ENCODE measurements at regions not wholly inside any gene's neighbourhood (a gene's known extent, or its start where the extent isn't known, plus 50 kb on each side); places are given as distances from the start of the nearest gene placed in this dataset.

GRCh38 chr16:85497622-85498314 is 115.4 kb upstream of the GSE1 start:
- no peak for TF ChIP-seq EP300 (IDR thresholded peaks at IDR 0.05)
- TF ChIP-seq, protein P1, sequence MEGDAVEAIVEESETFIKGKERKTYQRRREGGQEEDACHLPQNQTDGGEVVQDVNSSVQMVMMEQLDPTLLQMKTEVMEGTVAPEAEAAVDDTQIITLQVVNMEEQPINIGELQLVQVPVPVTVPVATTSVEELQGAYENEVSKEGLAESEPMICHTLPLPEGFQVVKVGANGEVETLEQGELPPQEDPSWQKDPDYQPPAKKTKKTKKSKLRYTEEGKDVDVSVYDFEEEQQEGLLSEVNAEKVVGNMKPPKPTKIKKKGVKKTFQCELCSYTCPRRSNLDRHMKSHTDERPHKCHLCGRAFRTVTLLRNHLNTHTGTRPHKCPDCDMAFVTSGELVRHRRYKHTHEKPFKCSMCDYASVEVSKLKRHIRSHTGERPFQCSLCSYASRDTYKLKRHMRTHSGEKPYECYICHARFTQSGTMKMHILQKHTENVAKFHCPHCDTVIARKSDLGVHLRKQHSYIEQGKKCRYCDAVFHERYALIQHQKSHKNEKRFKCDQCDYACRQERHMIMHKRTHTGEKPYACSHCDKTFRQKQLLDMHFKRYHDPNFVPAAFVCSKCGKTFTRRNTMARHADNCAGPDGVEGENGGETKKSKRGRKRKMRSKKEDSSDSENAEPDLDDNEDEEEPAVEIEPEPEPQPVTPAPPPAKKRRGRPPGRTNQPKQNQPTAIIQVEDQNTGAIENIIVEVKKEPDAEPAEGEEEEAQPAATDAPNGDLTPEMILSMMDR (IDR thresholded peaks at IDR 0.05) = no peak
- no peak for TF ChIP-seq POLR2A (IDR thresholded peaks at IDR 0.05)
- no peak for TF ChIP-seq POLR2AphosphoS5 (IDR thresholded peaks at IDR 0.05)

DNA sequence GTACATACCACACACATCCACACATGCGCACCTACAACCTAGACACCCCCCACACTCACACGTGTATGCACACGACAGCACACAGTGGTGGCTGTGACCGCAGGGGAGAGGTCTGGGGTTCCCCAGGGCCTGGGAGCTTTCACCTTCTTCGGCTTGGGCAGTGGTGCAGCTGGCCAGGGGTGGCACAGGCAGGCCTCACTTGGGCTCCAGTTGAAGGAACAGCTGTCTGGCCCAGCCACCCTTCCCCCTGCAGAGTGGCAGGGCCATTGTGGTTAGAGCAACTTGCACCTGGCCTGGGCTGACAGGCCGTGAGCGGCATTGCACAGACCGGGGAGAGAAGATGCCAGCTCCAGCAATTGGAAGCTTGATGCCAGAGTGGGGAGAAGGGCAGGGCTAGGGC is 114.5 kb upstream of the GSE1 start:
- no peaks in the 10 kb centered on the region for H3K36me3 ChIP-seq
- H3K9me3 ChIP-seq = no peaks in the 10 kb centered on the region
- H3K4me3 ChIP-seq = no peak overlapping the region
- H3K27ac ChIP-seq = no peak overlapping the region
- no peaks in the 10 kb centered on the region for H3K27me3 ChIP-seq
- 88% methylated on average over 7 of the region's 8 CpGs for WGBS
- TF ChIP-seq EP300 (IDR thresholded peaks at IDR 0.05) = no peak
- TF ChIP-seq POLR2AphosphoS5 (IDR thresholded peaks at IDR 0.05) = no peak
- TF ChIP-seq, protein P1 (IDR thresholded peaks at IDR 0.05) = no peak
- no peak for TF ChIP-seq POLR2A (IDR thresholded peaks at IDR 0.05)
- no peak for DNase-seq (ENCODE audit: low spot score in 2 of 2)
- H3K4me1 ChIP-seq = no peaks in the 10 kb centered on the region

More at GRCh38 chr16:85497622-85498314, 115.4 kb upstream of the GSE1 start:
- peaks cover 3% of the 10 kb centered on the region for H3K4me1 ChIP-seq
- H3K27ac ChIP-seq = no peak overlapping the region
- H3K27me3 ChIP-seq = no peaks in the 10 kb centered on the region
- no peak overlapping the region for H3K4me3 ChIP-seq
- H3K36me3 ChIP-seq = no peaks in the 10 kb centered on the region
- no peaks in the 10 kb centered on the region for H3K9me3 ChIP-seq
- WGBS = 82% methylated on average over 12 of the region's 17 CpGs
- DNase-seq (ENCODE audit: low spot score in 2 of 2) = no peak

- Histone ChIP-seq H3K4me3 (no peak overlapping the region), H3K27ac (no peak overlapping the region), H3K27me3 (no peaks in the 10 kb centered on the region), H3K9me3 (no peaks in the 10 kb centered on the region), H3K4me1 (no peaks in the 10 kb centered on the region), H3K36me3 (no peaks in the 10 kb centered on the region)
- no peak for DNase-seq (ENCODE audit: low spot score in 2 of 2)
- WGBS = 81% methylated on average over 12 of the region's 12 CpGs
- TF ChIP-seq, protein P1 (IDR thresholded peaks at IDR 0.05) = no peak
- TF ChIP-seq POLR2A (IDR thresholded peaks at IDR 0.05) = no peak
- TF ChIP-seq EP300 (IDR thresholded peaks at IDR 0.05) = no peak
- TF ChIP-seq POLR2AphosphoS5 (IDR thresholded peaks at IDR 0.05) = no peak
Measured at GRCh38 chr16:85500220-85500619, 112.9 kb upstream of the GSE1 start.

- Histone ChIP-seq H3K4me1 (no peaks in the 10 kb centered on the region), H3K27ac (no peak overlapping the region), H3K4me3 (no peak overlapping the region), H3K36me3 (no peaks in the 10 kb centered on the region), H3K9me3 (no peaks in the 10 kb centered on the region), H3K27me3 (no peaks in the 10 kb centered on the region)
- WGBS = 92% methylated on average over 11 of the region's 11 CpGs
- TF ChIP-seq EP300 (IDR thresholded peaks at IDR 0.05) (no peak), POLR2AphosphoS5 (IDR thresholded peaks at IDR 0.05) (no peak), POLR2A (IDR thresholded peaks at IDR 0.05) (no peak)
- TF ChIP-seq, protein P1 (IDR thresholded peaks at IDR 0.05) = no peak
- no peak for DNase-seq (ENCODE audit: low spot score in 2 of 2)
Measured at GRCh38 chr16:85501900-85502299, 111.2 kb upstream of the GSE1 start.

DNA sequence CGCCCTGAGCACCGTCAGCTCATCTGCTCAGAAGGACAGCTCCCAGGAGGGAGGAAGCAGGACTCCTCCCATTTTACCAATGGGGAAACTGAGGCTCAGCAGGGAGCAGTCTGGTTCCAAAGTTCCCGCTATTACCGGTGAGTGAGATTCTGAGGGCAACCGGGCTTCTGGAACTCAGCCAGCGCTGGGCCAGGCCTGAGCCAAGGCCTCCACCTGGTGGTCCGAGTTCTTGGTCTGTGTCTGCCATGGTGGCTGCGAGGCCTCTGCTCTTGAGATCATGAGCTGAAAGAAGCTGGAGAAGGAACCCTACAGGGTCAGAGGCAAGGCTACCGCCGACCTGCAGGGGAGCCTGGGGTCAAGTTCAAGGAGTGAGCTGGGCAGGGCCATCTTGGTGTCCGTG is 110.8 kb upstream of the GSE1 start:
- no peaks in the 10 kb centered on the region for H3K36me3 ChIP-seq
- no peaks in the 10 kb centered on the region for H3K9me3 ChIP-seq
- H3K4me3 ChIP-seq = no peak overlapping the region
- 93% methylated on average over 3 of the region's 11 CpGs for WGBS
- no peaks in the 10 kb centered on the region for H3K27me3 ChIP-seq
- no peak overlapping the region for H3K27ac ChIP-seq
- TF ChIP-seq, protein P1 (IDR thresholded peaks at IDR 0.05) = no peak
- no peak for DNase-seq (ENCODE audit: low spot score in 2 of 2)
- no peaks in the 10 kb centered on the region for H3K4me1 ChIP-seq
